Activated T-helper 1 cell treated with anti-CD3 and anti-CD28 coated beads, Interleukin-2, amount 50 U/mL, for 16 hours (primary cell): ENCODE measurements at regions not wholly inside any gene's neighbourhood (a gene's known extent, or its start where the extent isn't known, plus 50 kb on each side); places are given as distances from the start of the nearest gene placed in this dataset.

ENCODE experiments used
- DNase-seq, 2 donors: peaks; one replicate each; pipeline ENCODE4 v3.0.0-alpha.2; 2020; ENCODE audit warnings: low read depth in 1 of 2, low spot score in 1 of 2

GRCh38 chr22:49230194-49230577 is 597.5 kb downstream of the BRD1 start:
- DNase-seq: no peak

- DNase-seq: no peak
These were observed 598.0 kb downstream of the BRD1 start for GRCh38 chr22:49229483-49230193.

GRCh38 chr22:49228431-49229037 is 599.1 kb downstream of the BRD1 start:
- no peak for DNase-seq

- no peak for DNase-seq
These were observed 600.0 kb downstream of the BRD1 start for GRCh38 chr22:49227670-49228069.

GRCh38 chr22:49226096-49226495 is 601.6 kb downstream of the BRD1 start:
- no peak for DNase-seq

- DNase-seq: no peak
These were observed 603.4 kb downstream of the BRD1 start for GRCh38 chr22:49224243-49224642.

GRCh38 chr22:49218142-49218541 is 609.5 kb downstream of the BRD1 start:
- no peak for DNase-seq

GRCh38 chr22:49216579-49216978 is 611.1 kb downstream of the BRD1 start:
- no peak for DNase-seq

GRCh38 chr22:49215840-49216239 is 611.8 kb downstream of the BRD1 start:
- no peak for DNase-seq

- DNase-seq: no peak
These were observed 612.7 kb downstream of the BRD1 start for GRCh38 chr22:49214976-49215375.

GRCh38 chr22:49213731-49214352 is 613.8 kb downstream of the BRD1 start:
- no peak for DNase-seq

GRCh38 chr22:49212466-49212865 is 615.2 kb downstream of the BRD1 start:
- no peak for DNase-seq

GRCh38 chr22:49212002-49212401 is 615.7 kb downstream of the BRD1 start:
- no peak for DNase-seq

- DNase-seq: no peak
These were observed 616.5 kb downstream of the BRD1 start for GRCh38 chr22:49211176-49211575.

GRCh38 chr22:49210606-49211005 is 617.1 kb downstream of the BRD1 start:
- no peak for DNase-seq

- DNase-seq: no peak
These were observed 618.0 kb downstream of the BRD1 start for GRCh38 chr22:49209452-49210195.

- no peak for DNase-seq
These were observed 618.9 kb downstream of the BRD1 start for GRCh38 chr22:49208768-49209252.

- DNase-seq: no peak
These were observed 619.7 kb downstream of the BRD1 start for GRCh38 chr22:49208004-49208402.

GRCh38 chr22:49207008-49208003 is 620.4 kb downstream of the BRD1 start:
- no peak for DNase-seq

- DNase-seq: no peak
These were observed 621.4 kb downstream of the BRD1 start for GRCh38 chr22:49206281-49206680.

- DNase-seq: no peak
These were observed 622.2 kb downstream of the BRD1 start for GRCh38 chr22:49205483-49205800.
